ENCODE measurements at regions not wholly inside any gene's neighbourhood (a gene's known extent, or its start where the extent isn't known, plus 50 kb on each side); places are given as distances from the start of the nearest gene placed in this dataset.

DNA sequence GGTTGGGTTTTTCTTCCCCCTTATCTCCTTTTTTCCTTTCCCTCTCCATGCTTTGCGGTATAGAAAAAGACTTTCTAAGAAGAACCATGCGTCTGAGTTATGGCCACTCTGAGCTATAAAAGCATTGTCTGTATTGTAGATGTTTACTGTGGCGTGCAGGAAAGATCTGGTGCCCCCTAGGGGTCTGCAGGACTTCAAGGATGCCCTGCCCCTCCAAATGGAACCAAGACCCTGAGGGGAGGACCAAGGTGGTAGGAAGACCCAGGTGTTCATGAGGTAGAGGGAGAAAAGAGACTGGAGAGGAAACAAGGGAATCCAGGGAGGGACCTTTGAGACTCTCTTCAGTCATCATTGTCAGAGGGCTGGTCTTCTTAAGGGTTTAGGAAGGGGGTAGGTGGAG lies 68.8 kb downstream of the CYP26A1 start:
- TF ChIP-seq, protein P1, sequence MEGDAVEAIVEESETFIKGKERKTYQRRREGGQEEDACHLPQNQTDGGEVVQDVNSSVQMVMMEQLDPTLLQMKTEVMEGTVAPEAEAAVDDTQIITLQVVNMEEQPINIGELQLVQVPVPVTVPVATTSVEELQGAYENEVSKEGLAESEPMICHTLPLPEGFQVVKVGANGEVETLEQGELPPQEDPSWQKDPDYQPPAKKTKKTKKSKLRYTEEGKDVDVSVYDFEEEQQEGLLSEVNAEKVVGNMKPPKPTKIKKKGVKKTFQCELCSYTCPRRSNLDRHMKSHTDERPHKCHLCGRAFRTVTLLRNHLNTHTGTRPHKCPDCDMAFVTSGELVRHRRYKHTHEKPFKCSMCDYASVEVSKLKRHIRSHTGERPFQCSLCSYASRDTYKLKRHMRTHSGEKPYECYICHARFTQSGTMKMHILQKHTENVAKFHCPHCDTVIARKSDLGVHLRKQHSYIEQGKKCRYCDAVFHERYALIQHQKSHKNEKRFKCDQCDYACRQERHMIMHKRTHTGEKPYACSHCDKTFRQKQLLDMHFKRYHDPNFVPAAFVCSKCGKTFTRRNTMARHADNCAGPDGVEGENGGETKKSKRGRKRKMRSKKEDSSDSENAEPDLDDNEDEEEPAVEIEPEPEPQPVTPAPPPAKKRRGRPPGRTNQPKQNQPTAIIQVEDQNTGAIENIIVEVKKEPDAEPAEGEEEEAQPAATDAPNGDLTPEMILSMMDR (IDR thresholded peaks at IDR 0.05) = no peak
- no peak for TF ChIP-seq POLR2A (IDR thresholded peaks at IDR 0.05)
